ENCODE measurements at regions not wholly inside any gene's neighbourhood (a gene's known extent, or its start where the extent isn't known, plus 50 kb on each side); places are given as distances from the start of the nearest gene placed in this dataset.

- DNase-seq = no peak
- intact Hi-C loops (cut with DNase I) = no loop called here
- no peak overlapping the region for H3K27ac ChIP-seq
- H3K36me3 ChIP-seq = no peaks in the 10 kb centered on the region
- 68 to 82% (median 68%) methylated on average over 4 of the region's 4 CpGs for WGBS, 3 donors
- H3K4me3 ChIP-seq = no peak overlapping the region
- TF ChIP-seq POLR2A (IDR thresholded peaks at IDR 0.05) (no peak), CTCF (IDR thresholded peaks at IDR 0.05) (no peak), EP300 (IDR thresholded peaks at IDR 0.05) (no peak)
- H3K9me3 ChIP-seq = no peaks in the 10 kb centered on the region
- no peaks in the 10 kb centered on the region for H3K27me3 ChIP-seq
- no peaks in the 10 kb centered on the region for H3K4me1 ChIP-seq (ENCODE audit: insufficient read depth)
Measured at GRCh38 chr11:104725796-104726408, 172.4 kb downstream of the CASP12 start.

- 0 to 14% (median 6%) methylated on average over 1 of the region's 1 CpG for WGBS, 3 donors
- Histone ChIP-seq H3K9me3 (no peaks in the 10 kb centered on the region), H3K36me3 (no peaks in the 10 kb centered on the region), H3K4me3 (no peak overlapping the region), H3K4me1 (ENCODE audit: insufficient read depth) (no peaks in the 10 kb centered on the region), H3K27ac (no peak overlapping the region), H3K27me3 (no peaks in the 10 kb centered on the region)
- no peak for DNase-seq
- intact Hi-C loops (cut with DNase I) = no loop called here
- TF ChIP-seq EP300 (IDR thresholded peaks at IDR 0.05) (no peak), CTCF (IDR thresholded peaks at IDR 0.05) (no peak), POLR2A (IDR thresholded peaks at IDR 0.05) (no peak)
Measured at GRCh38 chr11:104713401-104713800, 184.9 kb downstream of the CASP12 start.

- H3K4me1 ChIP-seq (ENCODE audit: insufficient read depth) = no peaks in the 10 kb centered on the region
- 64 to 77% (median 67%) methylated on average over 4 of the region's 4 CpGs for WGBS, 3 donors
- no peak for TF ChIP-seq POLR2A (IDR thresholded peaks at IDR 0.05)
- no peak for TF ChIP-seq CTCF (IDR thresholded peaks at IDR 0.05)
- no peak for TF ChIP-seq EP300 (IDR thresholded peaks at IDR 0.05)
- no peaks in the 10 kb centered on the region for H3K36me3 ChIP-seq
- no peaks in the 10 kb centered on the region for H3K27me3 ChIP-seq
- H3K4me3 ChIP-seq = no peak overlapping the region
- intact Hi-C loops (cut with DNase I) = loop anchor here in 1 of 4 donors (10.0 kb wide), 1 partner anchor 81 kb away; no protein-coding TSS in a partner anchor
- no peak for DNase-seq
- H3K9me3 ChIP-seq = no peaks in the 10 kb centered on the region
- no peak overlapping the region for H3K27ac ChIP-seq
Measured at GRCh38 chr11:104705490-104706190, 192.6 kb downstream of the CASP12 start.

GRCh38 chr11:104704888-104705287 lies 193.4 kb downstream of the CASP12 start:
- H3K27me3 ChIP-seq = no peaks in the 10 kb centered on the region
- 57 to 82% (median 73%) methylated on average over 1 of the region's 1 CpG for WGBS, 3 donors
- no peak overlapping the region for H3K27ac ChIP-seq
- H3K4me3 ChIP-seq = no peak overlapping the region
- no peaks in the 10 kb centered on the region for H3K36me3 ChIP-seq
- no peak for TF ChIP-seq POLR2A (IDR thresholded peaks at IDR 0.05)
- no peak for TF ChIP-seq EP300 (IDR thresholded peaks at IDR 0.05)
- no peak for TF ChIP-seq CTCF (IDR thresholded peaks at IDR 0.05)
- intact Hi-C loops (cut with DNase I) = loop anchor here in 1 of 4 donors (10.0 kb wide), 1 partner anchor 80 kb away; no protein-coding TSS in a partner anchor
- no peak for DNase-seq
- H3K4me1 ChIP-seq (ENCODE audit: insufficient read depth) = no peaks in the 10 kb centered on the region
- no peaks in the 10 kb centered on the region for H3K9me3 ChIP-seq

All from ovary (tissue), 7 donors.